ENCODE measurements at regions not wholly inside any gene's neighbourhood (a gene's known extent, or its start where the extent isn't known, plus 50 kb on each side); places are given as distances from the start of the nearest gene placed in this dataset.

GRCh38 chr2:134142903-134143302, 111.0 kb upstream of the MGAT5 start:
- TF ChIP-seq RAD21 (conservative IDR thresholded peaks at IDR 0.05) = no peak
- no peak for TF ChIP-seq CTCF (IDR thresholded peaks at IDR 0.05; ENCODE audit: poor library complexity, severe bottlenecking)
- no peak for TF ChIP-seq REST (IDR thresholded peaks at IDR 0.05; ENCODE audit: borderline replicate concordance)
- no peak for TF ChIP-seq EP300 (conservative IDR thresholded peaks at IDR 0.05; ENCODE audit: poor library complexity, severe bottlenecking)
- no peak for TF ChIP-seq POLR2AphosphoS5 (IDR thresholded peaks at IDR 0.05)
- no peak for TF ChIP-seq TAF1 (IDR thresholded peaks at IDR 0.05; ENCODE audit: low read depth)
- no peak for TF ChIP-seq EZH2 (IDR thresholded peaks at IDR 0.05; ENCODE audit: borderline replicate concordance, insufficient read depth, low read length, poor library complexity, severe bottlenecking)
- no peak for TF ChIP-seq SMC3 (conservative IDR thresholded peaks at IDR 0.05; ENCODE audit: poor library complexity)
- TF ChIP-seq MXI1 (conservative IDR thresholded peaks at IDR 0.05; ENCODE audit: poor library complexity, severe bottlenecking) = no peak
